ENCODE measurements at regions not wholly inside any gene's neighbourhood (a gene's known extent, or its start where the extent isn't known, plus 50 kb on each side); places are given as distances from the start of the nearest gene placed in this dataset.
A peak's percentile ranks its signal among the peaks of the same experiment; 100 is the strongest.
"Not testable (repeated sequence)": the region's sequence is repeated elsewhere in the genome, so short reads cannot be mapped to it uniquely, and the experiment has no call there.

GRCh38 chr1:204782118-204782700, 88.5 kb upstream of the NFASC start:
- H3K9ac ChIP-seq (ENCODE audit: low read length), result no peak overlapping the region
- H3K4me3 ChIP-seq (ENCODE audit: low read length), result no peak overlapping the region
- peaks cover 32% of the 10 kb centered on the region for H3K27me3 ChIP-seq (replicated peaks; ENCODE audit: control insufficient read depth, insufficient read depth, low read length)
- H3K36me3 ChIP-seq (ENCODE audit: control insufficient read depth, insufficient read depth, low read length, severe bottlenecking), result no peaks in the 10 kb centered on the region
- no peak for DNase-seq (ENCODE audit: low read depth)
- H3K4me1 ChIP-seq (ENCODE audit: control insufficient read depth, insufficient read depth, low read length), result peaks cover 4% of the 10 kb centered on the region
- H3K9me3 ChIP-seq (ENCODE audit: control insufficient read depth, low read length), result no peaks in the 10 kb centered on the region

GRCh38 chr1:204785023-204785422, 85.6 kb upstream of the NFASC start:
- not testable (repeated sequence) for H3K36me3 ChIP-seq (ENCODE audit: control insufficient read depth, insufficient read depth, low read length, severe bottlenecking); H3K4me3 ChIP-seq (ENCODE audit: low read length); DNase-seq (ENCODE audit: low read depth); H3K9me3 ChIP-seq (ENCODE audit: control insufficient read depth, low read length); H3K9ac ChIP-seq (ENCODE audit: low read length); H3K4me1 ChIP-seq (ENCODE audit: control insufficient read depth, insufficient read depth, low read length)
- H3K27me3 ChIP-seq (replicated peaks; ENCODE audit: control insufficient read depth, insufficient read depth, low read length), result peaks cover 44% of the 10 kb centered on the region

DNA sequence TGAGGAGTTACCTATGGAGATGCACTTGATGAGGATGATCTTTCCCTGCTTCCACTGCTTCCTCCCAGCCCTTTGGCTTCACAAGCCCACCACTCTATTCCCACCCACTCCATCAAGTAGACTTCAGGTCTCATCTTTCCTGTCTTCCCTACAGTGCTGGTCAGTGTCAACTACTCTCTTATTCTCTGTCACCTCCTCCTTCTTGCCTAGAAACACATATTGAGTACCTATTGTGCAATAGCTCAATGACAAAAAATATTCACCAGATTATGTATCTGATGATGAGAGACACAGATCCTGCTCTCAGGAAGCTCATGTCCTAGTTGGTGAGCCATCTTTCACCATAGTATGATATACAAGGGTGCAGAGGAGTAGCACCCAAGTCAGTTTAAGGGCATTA, 82.2 kb upstream of the NFASC start:
- H3K27me3 ChIP-seq (replicated peaks; ENCODE audit: control insufficient read depth, insufficient read depth, low read length), result peaks cover 59% of the 10 kb centered on the region

GRCh38 chr1:204791453-204792353, 79.0 kb upstream of the NFASC start:
- H3K27me3 ChIP-seq (replicated peaks; ENCODE audit: control insufficient read depth, insufficient read depth, low read length), result peaks cover 69% of the 10 kb centered on the region

More for the DNA sequence above, 82.2 kb upstream of the NFASC start:
- H3K9ac ChIP-seq (ENCODE audit: low read length), result no peak overlapping the region
- H3K4me1 ChIP-seq (ENCODE audit: control insufficient read depth, insufficient read depth, low read length), result no peaks in the 10 kb centered on the region
- no peaks in the 10 kb centered on the region for H3K9me3 ChIP-seq (ENCODE audit: control insufficient read depth, low read length)
- H3K36me3 ChIP-seq (ENCODE audit: control insufficient read depth, insufficient read depth, low read length, severe bottlenecking), result no peaks in the 10 kb centered on the region
- H3K4me3 ChIP-seq (ENCODE audit: low read length), result no peak overlapping the region
- no peak for DNase-seq (ENCODE audit: low read depth)

GRCh38 chr1:204792354-204792692, 78.3 kb upstream of the NFASC start:
- Histone ChIP-seq H3K9me3 (ENCODE audit: control insufficient read depth, low read length) (no peaks in the 10 kb centered on the region), H3K4me3 (ENCODE audit: low read length) (no peak overlapping the region), H3K36me3 (ENCODE audit: control insufficient read depth, insufficient read depth, low read length, severe bottlenecking) (no peaks in the 10 kb centered on the region), H3K4me1 (ENCODE audit: control insufficient read depth, insufficient read depth, low read length) (no peaks in the 10 kb centered on the region), H3K9ac (ENCODE audit: low read length) (no peak overlapping the region), H3K27me3 (replicated peaks; ENCODE audit: control insufficient read depth, insufficient read depth, low read length) (peaks cover 64% of the 10 kb centered on the region)
- no peak for DNase-seq (ENCODE audit: low read depth)

More at GRCh38 chr1:204791453-204792353, 79.0 kb upstream of the NFASC start:
- Histone ChIP-seq H3K36me3 (ENCODE audit: control insufficient read depth, insufficient read depth, low read length, severe bottlenecking) (no peaks in the 10 kb centered on the region), H3K4me3 (ENCODE audit: low read length) (no peak overlapping the region), H3K9ac (ENCODE audit: low read length) (no peak overlapping the region), H3K4me1 (ENCODE audit: control insufficient read depth, insufficient read depth, low read length) (no peaks in the 10 kb centered on the region), H3K9me3 (ENCODE audit: control insufficient read depth, low read length) (no peaks in the 10 kb centered on the region)
- peak; percentile 57 for DNase-seq (ENCODE audit: low read depth)

- no peaks in the 10 kb centered on the region for H3K36me3 ChIP-seq (ENCODE audit: control insufficient read depth, insufficient read depth, low read length, severe bottlenecking)
- H3K9ac ChIP-seq (ENCODE audit: low read length), result no peak overlapping the region
- no peak for DNase-seq (ENCODE audit: low read depth)
- no peak overlapping the region for H3K4me3 ChIP-seq (ENCODE audit: low read length)
- peaks cover 64% of the 10 kb centered on the region for H3K27me3 ChIP-seq (replicated peaks; ENCODE audit: control insufficient read depth, insufficient read depth, low read length)
- no peaks in the 10 kb centered on the region for H3K9me3 ChIP-seq (ENCODE audit: control insufficient read depth, low read length)
- no peaks in the 10 kb centered on the region for H3K4me1 ChIP-seq (ENCODE audit: control insufficient read depth, insufficient read depth, low read length)
These were observed 77.3 kb upstream of the NFASC start for GRCh38 chr1:204793259-204793914.

- not testable (repeated sequence) for H3K4me1 ChIP-seq (ENCODE audit: control insufficient read depth, insufficient read depth, low read length); H3K9me3 ChIP-seq (ENCODE audit: control insufficient read depth, low read length); H3K9ac ChIP-seq (ENCODE audit: low read length); DNase-seq (ENCODE audit: low read depth); H3K36me3 ChIP-seq (ENCODE audit: control insufficient read depth, insufficient read depth, low read length, severe bottlenecking); H3K4me3 ChIP-seq (ENCODE audit: low read length)
- peaks cover 70% of the 10 kb centered on the region for H3K27me3 ChIP-seq (replicated peaks; ENCODE audit: control insufficient read depth, insufficient read depth, low read length)
These were observed 73.8 kb upstream of the NFASC start for GRCh38 chr1:204796886-204797285.

DNA sequence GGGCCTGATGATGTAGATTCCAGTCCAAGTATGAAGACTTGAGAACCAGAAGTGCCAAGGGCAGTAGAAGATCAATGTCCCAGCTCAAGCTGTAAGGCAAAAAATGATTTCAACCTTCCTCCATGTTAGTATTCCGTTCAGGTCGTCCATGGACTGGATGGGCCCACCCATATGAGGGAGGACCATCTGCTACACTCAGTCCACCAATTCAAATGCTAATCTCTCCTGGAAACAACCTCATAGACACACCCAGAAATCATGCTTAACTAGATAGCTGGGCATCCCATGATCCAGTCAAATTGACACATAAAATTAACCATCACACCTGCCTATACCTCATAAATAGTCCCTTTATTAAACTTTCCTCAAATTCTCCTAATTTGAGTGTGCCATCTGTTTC, 73.3 kb upstream of the NFASC start:
- Histone ChIP-seq H3K9ac (ENCODE audit: low read length) (no peak overlapping the region), H3K9me3 (ENCODE audit: control insufficient read depth, low read length) (no peaks in the 10 kb centered on the region), H3K36me3 (ENCODE audit: control insufficient read depth, insufficient read depth, low read length, severe bottlenecking) (no peaks in the 10 kb centered on the region), H3K4me3 (ENCODE audit: low read length) (no peak overlapping the region), H3K4me1 (ENCODE audit: control insufficient read depth, insufficient read depth, low read length) (peaks cover 3% of the 10 kb centered on the region), H3K27me3 (replicated peaks; ENCODE audit: control insufficient read depth, insufficient read depth, low read length) (peaks cover 75% of the 10 kb centered on the region)
- no peak for DNase-seq (ENCODE audit: low read depth)

- Histone ChIP-seq H3K4me3 (ENCODE audit: low read length) (no peak overlapping the region), H3K27me3 (replicated peaks; ENCODE audit: control insufficient read depth, insufficient read depth, low read length) (peaks cover 75% of the 10 kb centered on the region), H3K36me3 (ENCODE audit: control insufficient read depth, insufficient read depth, low read length, severe bottlenecking) (no peaks in the 10 kb centered on the region), H3K4me1 (ENCODE audit: control insufficient read depth, insufficient read depth, low read length) (peaks cover 3% of the 10 kb centered on the region), H3K9ac (ENCODE audit: low read length) (no peak overlapping the region), H3K9me3 (ENCODE audit: control insufficient read depth, low read length) (no peaks in the 10 kb centered on the region)
- no peak for DNase-seq (ENCODE audit: low read depth)
These were observed 71.0 kb upstream of the NFASC start for GRCh38 chr1:204799630-204800029.

- H3K4me1 ChIP-seq (ENCODE audit: control insufficient read depth, insufficient read depth, low read length), result peaks cover 3% of the 10 kb centered on the region
- no peak overlapping the region for H3K9ac ChIP-seq (ENCODE audit: low read length)
- H3K9me3 ChIP-seq (ENCODE audit: control insufficient read depth, low read length), result no peaks in the 10 kb centered on the region
- no peaks in the 10 kb centered on the region for H3K36me3 ChIP-seq (ENCODE audit: control insufficient read depth, insufficient read depth, low read length, severe bottlenecking)
- H3K4me3 ChIP-seq (ENCODE audit: low read length), result no peak overlapping the region
- H3K27me3 ChIP-seq (replicated peaks; ENCODE audit: control insufficient read depth, insufficient read depth, low read length), result peaks cover 66% of the 10 kb centered on the region
- DNase-seq (ENCODE audit: low read depth), result no peak
These were observed 69.5 kb upstream of the NFASC start for GRCh38 chr1:204801211-204801610.

GRCh38 chr1:204802401-204803175, 68.1 kb upstream of the NFASC start:
- Histone ChIP-seq H3K4me1 (ENCODE audit: control insufficient read depth, insufficient read depth, low read length) (peaks cover 3% of the 10 kb centered on the region), H3K27me3 (replicated peaks; ENCODE audit: control insufficient read depth, insufficient read depth, low read length) (peaks cover 65% of the 10 kb centered on the region), H3K36me3 (ENCODE audit: control insufficient read depth, insufficient read depth, low read length, severe bottlenecking) (no peaks in the 10 kb centered on the region), H3K4me3 (ENCODE audit: low read length) (no peak overlapping the region), H3K9me3 (ENCODE audit: control insufficient read depth, low read length) (no peaks in the 10 kb centered on the region), H3K9ac (ENCODE audit: low read length) (no peak overlapping the region)
- DNase-seq (ENCODE audit: low read depth), result no peak
